ENCODE measurements at regions not wholly inside any gene's neighbourhood (a gene's known extent, or its start where the extent isn't known, plus 50 kb on each side); places are given as distances from the start of the nearest gene placed in this dataset.

DNA sequence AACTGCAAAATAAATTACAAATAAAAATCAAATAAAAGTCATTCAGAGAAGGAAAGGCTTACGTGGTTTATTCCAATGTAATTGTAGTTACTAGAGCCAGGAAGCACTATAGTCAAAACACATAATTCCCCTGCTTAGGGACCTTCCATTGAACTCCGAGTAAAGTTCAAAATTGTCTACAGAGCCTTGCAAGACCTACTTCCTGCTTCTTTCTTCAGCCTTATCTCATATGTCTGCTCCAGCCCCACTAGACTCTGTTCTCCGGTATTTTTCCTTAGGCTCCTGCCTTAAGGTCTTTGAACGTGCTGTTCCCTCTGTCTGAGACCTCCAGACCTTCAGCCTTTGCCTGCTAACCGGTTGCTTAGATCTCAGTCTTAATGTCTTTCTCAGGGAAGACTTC, 104.3 kb downstream of the ARL6IP6 start:
- TF ChIP-seq, protein P1, sequence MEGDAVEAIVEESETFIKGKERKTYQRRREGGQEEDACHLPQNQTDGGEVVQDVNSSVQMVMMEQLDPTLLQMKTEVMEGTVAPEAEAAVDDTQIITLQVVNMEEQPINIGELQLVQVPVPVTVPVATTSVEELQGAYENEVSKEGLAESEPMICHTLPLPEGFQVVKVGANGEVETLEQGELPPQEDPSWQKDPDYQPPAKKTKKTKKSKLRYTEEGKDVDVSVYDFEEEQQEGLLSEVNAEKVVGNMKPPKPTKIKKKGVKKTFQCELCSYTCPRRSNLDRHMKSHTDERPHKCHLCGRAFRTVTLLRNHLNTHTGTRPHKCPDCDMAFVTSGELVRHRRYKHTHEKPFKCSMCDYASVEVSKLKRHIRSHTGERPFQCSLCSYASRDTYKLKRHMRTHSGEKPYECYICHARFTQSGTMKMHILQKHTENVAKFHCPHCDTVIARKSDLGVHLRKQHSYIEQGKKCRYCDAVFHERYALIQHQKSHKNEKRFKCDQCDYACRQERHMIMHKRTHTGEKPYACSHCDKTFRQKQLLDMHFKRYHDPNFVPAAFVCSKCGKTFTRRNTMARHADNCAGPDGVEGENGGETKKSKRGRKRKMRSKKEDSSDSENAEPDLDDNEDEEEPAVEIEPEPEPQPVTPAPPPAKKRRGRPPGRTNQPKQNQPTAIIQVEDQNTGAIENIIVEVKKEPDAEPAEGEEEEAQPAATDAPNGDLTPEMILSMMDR (IDR thresholded peaks at IDR 0.05), result no peak
- TF ChIP-seq POLR2AphosphoS5 (IDR thresholded peaks at IDR 0.05) (no peak), EP300 (IDR thresholded peaks at IDR 0.05) (no peak)
